Right renal cortex interstitium (tissue), 3 donors: ENCODE measurements at regions not wholly inside any gene's neighbourhood (a gene's known extent, or its start where the extent isn't known, plus 50 kb on each side); places are given as distances from the start of the nearest gene placed in this dataset.
"Not testable (repeated sequence)": the region's sequence is repeated elsewhere in the genome, so short reads cannot be mapped to it uniquely, and the experiment has no call there.

Source experiments
- DNase-seq, 3 donors: peaks; one replicate each; pipeline ENCODE4 v3.0.0-alpha.2; 2013; ENCODE audit warnings: low read depth in 3 of 3, low spot score in 2 of 3

DNA sequence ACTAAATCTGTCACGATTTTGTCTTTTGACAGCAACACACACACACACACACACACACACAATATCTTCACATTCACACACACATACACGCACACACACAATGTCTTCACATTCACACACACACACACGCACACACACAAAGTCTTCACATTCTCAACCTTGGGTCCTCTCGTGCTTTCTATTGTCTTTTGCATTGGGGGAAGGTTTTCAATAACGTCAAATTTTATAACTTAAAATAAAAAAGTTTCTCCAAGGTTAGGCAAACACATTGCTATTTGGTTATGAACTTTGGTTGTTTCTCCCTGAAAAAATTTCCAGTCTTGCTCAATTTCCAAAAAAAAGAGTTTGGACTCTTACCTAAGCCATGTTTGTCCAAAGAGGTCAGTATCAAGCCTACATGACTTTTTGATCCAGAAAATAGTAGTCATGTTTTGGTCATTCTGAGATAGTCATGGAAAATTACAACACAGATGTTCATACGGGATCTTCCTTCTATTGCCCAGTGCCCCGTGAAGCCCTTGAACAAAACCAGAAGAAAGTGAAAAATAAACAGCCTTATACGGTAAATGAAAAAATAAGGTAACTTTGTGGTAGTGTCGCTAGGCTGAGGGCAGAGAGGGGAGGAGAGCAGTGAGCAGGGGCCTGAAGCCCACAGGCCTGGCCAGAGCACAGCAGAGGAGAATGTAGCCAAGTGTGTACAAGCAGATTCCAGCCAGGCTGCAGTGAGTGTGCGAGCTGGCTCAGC, 542.8 kb upstream of the ID2 start:
- DNase-seq = no peak

DNA sequence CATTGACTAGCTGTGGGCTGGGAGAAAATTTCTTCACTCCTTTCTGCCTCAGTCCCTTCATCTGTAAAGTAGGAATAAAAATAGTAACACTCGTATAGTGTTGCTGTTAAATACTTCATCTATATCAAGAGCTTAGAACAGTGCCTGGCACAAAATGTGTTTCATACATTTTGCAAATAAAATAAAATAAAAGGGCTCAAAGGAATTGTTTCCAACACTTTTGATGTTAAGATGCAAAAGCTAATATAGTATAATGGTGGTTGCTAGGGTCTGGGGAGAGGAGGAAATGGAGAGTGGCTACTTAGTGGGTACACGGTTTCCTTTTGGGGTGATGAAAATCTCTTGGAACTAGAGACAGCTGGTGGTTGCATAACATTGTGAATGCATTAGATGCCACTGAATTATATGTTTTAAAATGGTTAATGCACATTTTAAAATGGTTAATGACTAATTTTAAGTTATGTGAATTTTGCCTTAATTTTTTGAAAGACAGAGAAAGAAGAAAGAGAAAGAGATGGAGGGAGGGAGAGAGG, 542.1 kb upstream of the ID2 start:
- DNase-seq = no peak

DNA sequence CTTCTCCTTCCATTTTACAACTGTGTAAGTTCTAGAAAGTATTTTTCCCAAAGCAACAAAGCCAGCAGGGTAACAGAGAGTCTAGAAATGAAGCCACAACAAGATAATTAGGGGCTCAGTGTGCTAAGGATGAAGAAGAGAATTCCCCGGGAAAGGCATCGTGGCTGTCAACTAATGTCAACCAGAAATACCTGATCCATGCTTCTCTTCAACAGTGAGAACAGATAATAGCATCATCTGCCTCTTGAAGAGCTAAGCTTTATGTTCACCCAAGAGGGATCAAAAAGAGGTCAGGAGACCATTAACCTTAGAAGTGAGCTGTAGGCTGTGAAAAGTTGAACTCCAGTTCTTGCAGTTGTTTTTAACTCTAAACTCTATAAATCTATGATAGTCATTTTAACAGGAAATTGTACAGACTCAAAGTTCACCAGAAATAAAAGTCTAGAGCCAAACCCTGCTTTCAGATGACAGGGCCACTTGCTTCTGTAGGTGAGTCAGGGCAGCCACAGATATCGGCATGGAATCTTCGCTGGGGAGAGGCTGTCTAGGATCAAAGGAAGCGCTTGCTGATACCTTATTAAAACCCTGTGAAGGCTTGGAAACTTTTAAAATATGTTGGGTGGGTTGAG, 540.7 kb upstream of the ID2 start:
- DNase-seq = no peak

DNA sequence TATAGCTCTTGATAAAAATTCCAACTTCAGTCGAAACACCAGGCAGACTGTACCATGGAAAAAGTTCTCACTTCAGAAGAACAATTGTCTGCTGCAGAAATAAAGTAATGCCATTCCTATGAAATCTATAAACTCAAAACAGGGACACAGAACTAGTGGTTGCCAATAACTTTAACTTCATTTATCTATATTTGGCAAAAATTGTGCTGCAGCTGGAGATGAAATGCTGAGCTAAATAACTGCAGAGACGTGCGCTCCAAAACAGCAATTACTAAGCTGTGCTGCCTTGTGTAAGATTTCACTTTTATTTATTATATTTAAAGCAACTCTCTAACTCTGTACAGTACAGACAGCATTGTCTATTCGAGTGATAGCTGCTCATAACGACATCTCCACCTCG, 540.1 kb upstream of the ID2 start:
- no peak for DNase-seq

DNA sequence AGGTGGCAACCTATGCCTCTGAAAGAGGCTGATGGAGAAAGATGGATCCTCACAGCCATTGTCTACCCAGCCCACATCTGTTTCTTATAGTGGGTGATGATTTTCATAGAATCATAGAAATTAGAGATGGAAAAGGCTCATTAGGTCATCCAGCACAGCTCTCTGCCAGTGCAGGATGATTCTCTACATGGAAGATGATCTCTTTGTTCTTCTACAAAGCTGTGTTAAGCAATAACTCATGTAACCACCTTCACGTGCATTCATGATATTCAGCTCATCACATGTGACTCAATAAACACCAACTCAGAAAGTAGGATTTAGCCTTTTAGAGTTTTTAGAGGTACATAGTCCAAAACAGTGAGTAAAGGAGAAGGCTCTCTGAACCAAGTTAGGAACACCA, 539.4 kb upstream of the ID2 start:
- DNase-seq = no peak

DNA sequence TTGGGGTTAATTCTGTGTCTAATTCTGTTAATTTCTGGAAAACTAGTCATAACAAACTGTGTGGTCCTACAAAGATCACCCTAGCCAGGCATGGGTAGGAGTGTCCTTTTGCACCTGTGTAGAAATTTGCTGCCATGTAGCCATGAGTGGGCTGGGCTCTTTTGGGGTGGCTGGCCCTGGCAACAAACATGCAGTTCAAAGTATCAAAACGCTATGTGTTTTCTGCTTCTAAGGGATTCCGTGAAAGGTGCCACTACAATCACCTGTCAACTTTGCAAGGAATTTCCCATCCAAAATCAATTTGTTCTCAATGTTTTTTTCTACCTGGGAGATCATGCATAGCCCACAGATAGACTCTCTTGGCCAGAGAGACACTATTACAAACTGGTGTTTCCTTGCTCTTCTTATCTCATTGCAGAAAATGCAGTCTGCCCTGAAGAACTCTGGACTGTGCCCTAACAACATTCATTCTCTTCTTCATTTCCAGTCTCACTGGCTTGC, 537.7 kb upstream of the ID2 start:
- no peak for DNase-seq

DNA sequence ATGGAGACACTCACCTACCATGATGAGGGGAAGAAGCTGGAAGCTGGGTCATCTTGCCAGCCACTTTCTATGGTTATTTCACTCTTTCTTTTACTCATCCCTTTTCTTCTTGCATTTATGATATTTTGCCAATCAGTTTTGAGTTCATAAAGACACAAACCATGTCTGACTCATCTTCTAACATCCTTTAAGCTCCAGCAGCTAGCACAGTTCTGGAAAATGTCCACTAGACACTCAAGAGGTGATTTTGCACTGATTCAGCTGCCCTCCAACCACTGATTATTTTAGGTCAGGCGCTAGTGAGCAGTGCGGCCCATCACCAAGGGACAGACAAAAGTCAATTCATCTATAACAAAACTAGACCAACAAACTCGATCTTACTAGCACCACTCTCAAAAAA, 537.1 kb upstream of the ID2 start:
- DNase-seq = no peak

DNA sequence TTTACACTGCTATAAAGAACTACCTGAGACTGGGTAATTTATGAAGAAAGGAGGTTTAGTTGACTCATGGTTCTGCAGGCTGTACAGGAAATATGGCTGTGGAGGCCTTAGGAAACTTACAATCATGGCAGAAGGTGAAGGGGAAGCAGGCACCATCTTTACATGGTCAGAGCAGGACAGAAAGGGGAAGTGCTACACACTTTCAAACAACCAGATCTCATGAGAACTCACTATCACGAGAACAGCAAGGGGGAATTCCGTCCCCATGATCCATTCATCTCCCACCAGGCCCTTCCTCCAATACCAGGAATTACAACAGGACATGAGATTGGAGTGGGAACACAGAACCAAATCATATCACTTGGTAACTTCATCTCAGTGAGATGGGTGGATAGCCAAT, 536.5 kb upstream of the ID2 start:
- DNase-seq = not testable (repeated sequence)

DNA sequence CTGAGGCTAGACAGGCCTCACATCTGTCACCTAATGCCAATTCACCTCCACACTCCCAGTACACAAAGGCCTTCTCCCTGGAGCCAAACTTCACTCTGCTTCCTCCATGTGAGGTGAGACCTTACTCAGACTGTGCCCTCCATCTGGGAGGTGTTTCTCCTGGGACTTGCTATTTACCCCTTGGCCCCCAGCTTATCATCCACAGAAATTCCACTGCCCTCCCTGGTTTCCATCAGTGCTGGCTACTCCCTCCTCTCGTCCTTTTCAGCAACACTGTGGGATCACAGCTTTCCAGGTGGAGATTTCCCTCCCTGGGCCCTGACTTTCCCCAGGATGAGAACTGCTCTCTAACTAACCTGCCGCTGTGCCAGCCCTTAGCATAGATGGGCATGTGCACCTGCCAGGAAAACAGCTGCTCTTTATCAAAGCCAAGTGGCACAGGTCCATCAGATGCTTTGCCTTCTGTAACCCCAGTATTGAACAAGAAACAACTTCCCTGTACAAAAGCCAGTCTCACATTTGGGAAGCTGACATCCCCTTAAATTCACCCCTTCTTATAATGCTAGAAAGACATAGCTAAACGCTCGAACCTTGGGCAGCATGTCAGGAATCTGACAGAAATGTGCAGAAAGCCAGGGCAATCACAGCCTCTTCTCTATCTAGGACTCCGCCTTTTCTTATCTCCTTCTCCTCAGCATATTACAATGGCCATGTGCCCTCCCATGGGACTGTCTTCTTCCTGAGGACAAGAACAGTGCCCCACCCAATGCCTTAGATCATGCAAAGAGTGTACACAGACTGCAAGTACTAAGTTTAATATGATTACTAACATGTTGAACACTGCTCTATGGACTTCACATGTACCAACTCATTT, 535.5 kb upstream of the ID2 start:
- DNase-seq = no peak

DNA sequence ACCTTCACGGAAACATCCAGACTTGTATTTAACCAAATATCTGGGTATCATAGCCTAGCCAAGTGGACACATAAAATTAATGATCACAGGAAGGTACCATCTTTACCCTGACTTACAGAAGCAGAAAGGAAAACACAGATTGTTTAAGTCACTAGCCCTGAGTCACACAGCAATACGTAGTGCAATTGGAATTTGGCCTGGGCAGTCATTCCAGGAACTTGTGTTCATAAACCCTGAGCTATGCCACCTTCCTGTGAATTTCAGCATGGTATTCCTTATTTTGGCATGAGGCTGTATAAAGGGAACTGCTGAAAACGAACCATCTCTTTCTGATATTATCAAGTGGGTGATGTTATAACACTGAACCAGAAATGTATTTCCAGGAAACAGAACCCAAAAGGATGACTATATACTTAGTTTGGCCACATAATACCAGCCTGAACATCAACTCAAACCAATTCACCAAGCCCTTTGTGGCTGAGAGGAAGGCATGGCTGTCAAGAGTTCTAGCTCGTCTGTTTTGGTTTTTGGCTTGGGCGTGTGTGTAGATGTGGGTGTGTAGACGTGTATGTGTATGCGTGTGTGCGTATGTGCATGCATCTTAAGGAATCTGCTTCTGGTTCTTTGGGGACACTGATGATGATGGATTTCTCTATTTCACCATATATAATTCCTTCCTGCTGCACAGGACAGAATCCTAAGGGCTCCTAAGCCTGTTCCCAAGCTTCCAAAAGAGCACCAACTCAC, 533.4 kb upstream of the ID2 start:
- no peak for DNase-seq

DNA sequence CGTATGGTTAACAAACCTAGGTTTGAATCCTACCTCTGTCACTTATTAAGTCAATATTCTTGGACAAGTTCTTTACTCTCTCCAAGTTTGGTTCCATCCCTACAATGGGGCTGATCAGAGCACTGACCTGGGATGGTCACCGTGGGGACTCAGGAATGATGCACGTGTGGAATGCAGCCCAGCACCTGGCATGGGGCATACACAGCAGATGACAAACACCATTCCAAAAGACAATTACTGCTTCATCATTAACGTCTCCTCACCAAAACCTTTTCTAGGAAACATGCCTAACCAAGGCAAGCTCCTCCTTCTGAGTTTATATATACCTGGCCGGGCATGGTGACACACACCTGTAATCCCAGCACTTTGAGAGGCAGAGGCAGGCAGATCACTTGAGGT, 532.9 kb upstream of the ID2 start:
- DNase-seq = no peak

DNA sequence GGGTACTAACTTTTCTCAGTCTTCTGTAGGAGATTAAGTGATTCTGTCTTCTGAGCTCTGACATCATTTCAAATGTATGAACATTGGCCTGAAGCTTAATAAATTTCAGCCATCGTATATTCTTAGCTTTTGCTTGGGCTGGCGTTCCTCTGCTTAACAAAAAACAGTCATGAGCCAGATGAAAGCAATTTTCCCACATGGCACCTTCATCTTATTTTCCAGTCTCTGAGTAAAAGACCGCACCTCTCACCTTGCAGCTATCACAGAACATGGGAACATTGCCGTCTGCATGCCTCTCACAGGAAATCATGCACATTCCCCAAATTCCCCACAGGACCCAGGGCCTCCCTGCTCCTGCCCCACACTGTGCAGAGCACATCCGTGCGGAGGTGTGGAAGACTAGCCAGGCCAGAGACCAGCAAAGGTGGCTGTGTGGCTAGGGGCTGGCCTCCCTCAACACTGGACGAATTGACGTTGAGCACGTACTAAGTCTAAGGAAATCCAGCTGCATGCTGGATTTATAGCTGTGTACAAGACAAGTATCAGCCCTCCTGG, 531.8 kb upstream of the ID2 start:
- no peak for DNase-seq

DNA sequence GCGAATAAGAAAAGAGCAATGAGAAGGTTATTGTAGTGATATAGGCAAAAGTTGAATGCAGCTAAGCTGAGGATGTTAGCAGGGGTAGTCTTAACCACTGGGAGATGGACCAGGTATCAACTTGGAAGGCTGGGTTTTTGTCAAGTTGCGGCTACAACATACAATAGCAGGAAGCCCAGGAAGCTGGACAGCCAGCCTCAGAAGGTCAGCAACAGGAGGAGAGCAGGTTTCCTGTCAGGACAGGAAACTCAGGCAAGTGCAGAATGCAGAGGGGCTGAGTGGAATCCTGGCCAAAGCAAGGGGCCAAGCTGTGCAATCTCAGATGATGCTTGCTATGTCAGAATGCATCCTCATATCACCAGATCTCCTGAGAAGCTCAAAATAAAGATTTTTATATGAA, 530.0 kb upstream of the ID2 start:
- DNase-seq = no peak

DNA sequence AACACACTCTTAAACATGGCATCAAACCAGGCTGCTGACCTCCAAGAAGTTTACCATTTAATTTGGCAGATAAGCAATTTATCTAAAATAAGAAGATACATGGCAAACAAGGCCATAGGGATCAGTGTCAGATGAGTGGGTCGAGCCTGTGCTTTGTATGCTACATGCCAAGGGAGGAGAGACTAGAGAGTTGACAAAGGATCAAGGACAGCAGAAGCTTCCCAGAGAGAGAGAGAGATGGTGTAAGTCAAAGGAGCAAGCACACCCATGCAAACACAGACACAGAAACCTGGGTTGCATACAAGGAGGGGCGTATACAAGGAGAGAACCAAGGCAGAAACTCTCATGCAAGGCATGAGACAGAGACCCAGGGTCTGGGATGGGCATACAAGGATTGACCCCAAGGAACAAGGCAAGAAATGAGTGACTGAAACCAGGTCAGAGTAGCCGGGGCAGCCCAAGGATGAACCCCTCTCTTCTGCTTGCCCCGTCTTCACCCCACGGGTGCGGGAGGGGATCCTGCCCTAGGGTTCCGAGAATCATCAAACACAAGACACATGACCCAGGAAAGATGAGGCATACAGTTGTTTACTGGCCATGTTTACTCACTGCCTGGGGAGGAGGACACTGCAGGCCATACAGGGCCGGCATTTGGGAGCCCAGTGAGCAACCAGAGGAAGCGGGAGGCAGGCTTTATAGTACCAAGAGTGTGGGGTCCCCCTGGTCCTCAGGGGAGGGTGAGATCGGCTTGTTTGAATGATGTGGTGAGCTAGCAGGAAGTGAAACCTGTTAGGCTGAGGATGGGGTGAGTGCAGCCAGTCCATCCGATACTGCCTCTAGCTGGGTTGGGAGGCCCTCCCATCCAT, 529.2 kb upstream of the ID2 start:
- DNase-seq = no peak

DNA sequence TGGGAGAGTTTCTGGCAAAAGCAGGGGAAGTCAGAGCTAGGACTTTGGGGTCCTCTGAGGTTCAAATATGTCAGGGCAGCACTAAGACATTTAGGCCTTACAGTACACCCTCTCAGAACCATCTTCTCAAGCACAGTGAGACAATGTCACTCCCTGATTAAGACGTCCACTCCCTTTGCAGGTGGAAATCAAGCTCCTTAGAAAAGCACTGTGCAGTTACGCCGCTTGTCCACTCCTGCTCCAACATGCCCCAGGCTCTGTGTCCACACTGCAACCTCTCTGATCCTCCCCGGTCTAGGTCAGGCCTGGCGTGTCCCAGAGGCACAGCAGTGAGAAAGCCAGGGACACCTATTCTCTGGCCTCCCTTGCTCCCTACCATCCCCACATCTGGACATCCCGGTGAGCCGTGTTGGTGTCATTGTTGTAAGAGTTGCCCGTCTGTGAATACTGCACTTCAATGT, 528.6 kb upstream of the ID2 start:
- no peak for DNase-seq

DNA sequence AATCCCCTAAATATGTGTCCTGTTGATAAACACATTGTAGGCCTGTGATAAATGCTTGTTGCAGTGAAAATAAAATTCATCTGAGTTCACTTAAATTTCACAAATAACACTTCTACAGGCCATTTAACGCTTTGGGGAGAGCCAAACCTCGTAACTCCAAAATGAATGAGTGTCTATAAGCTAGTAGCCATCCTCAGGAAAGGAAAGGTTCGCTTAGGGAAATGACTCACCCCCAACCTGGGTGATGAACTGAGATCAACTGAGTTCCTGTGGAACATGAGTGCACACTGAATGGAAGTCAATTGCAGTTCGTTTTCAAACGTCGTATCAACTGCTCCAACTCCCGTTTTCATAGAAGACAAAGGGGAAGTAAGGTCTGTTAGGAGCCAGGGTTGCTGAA, 527.6 kb upstream of the ID2 start:
- no peak for DNase-seq

DNA sequence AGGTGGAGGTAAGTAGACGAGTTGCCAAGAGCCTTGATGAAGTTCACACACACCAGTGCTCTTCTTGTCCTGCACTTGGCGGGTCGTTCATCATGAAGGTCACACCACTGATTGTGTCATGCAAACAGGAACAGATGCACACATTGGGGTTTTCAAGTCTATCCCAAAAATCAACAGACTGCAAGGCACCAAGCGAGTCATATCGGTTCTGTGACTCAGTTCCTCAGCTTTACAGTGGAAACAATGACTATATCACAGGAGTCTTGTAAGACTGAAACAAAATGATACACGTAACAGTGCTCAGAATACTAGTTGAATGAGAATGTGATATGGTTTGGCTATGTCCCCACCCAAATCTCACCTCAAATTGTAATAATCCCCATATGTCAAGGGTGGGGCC, 526.9 kb upstream of the ID2 start:
- no peak for DNase-seq

DNA sequence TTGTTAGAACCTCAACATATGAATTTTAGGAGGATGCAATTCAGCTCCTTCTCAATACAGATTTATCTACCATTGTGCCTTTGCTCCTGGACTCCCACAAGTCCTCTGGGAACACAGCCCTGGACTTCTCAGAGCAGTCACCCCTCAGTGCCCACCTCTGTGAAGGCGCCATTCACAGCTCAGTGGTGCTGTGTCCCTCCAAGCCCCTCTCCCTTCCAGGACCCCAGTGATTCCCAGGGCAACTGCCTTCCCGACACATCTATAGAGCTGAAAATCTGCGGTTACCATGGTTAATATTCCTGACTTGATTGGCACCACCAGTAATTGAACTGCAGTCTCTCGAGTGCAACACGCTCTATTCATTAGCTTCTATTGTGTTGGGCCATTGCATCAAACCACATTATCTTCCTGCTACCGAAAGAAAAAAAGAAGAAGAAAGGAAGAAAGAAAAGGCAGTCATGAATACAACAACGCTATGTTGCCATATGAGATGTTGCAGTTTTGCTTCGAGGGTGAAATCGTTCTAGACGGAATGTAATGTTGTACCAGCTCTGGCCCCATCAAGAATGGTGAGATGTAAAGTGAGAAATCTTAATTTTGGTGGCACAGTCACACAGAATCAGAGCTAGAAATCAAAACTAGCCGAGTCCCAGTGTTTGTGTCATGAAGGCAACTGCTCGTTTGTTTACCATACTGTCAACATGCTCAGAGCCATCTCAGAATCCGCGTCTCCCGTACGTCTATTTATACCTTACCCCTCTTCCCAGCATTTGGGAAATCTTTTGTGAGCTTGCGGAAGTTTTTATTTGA, 524.0 kb upstream of the ID2 start:
- DNase-seq = no peak
